NCI-H2107 treated with DMSO at 0.1 percent for 48 hours (cell line): ENCODE measurements at regions not wholly inside any gene's neighbourhood (a gene's known extent, or its start where the extent isn't known, plus 50 kb on each side); places are given as distances from the start of the nearest gene placed in this dataset.
"Not testable (repeated sequence)": the region's sequence is repeated elsewhere in the genome, so short reads cannot be mapped to it uniquely, and the experiment has no call there.

Source experiments
- DNase-seq: peaks from one replicate; lab custom pipeline; 2025; ENCODE audit not compliant: unreplicated experiment; lab: John Stamatoyannopoulos, UW

DNA sequence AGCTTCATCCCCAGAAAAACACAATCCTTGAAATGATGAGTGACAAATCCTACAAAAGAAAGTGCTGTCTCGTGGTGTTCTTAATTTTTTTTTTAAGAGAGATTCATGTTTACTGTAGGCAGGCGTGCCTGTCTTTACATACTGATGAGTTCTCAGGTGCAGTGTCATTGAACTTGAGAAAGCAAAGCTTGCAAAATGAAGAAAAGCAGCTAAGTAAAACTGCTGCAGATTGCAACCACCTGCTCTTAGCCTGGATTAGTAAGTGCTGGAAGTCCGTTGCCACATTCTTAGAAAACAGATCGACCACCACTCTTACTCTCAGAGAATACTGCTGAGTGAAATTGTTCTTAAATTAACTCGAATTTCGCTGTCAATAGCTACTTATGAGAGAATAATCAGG is 854.6 kb downstream of the TRIML1 start:
- DNase-seq, result no peak

DNA sequence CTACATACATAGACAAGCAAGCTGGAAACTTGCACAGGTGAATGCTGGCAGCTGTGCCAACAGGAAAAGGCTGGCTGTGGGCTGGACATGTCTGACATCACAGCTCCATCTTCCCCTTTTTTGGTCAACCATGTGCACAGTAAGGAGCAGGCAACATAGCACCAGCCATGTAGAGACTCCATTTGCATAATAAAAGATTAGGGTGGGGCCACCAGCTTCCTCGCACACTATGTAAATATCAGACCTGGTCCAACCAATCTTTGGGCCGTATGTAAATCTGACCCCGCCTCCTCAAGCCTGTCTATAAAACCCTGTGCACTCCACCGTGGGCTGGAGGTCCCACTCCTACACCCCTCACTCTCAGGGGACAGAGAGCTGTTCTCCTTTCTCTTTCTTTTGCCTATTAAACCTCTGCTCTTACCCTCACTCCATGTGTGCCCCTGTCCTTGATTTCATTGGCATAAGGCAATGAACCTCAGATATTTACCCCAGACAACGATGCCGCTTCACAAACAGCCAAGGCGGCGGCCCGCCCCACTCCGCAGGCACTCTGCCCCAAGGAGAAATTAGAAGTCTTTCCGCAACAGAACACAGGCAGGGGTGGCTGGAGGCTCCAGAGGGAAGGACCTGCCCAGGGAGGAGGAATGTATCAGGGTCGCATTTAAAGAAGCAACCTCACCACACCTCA is 862.2 kb downstream of the TRIML1 start:
- DNase-seq, result no peak

DNA sequence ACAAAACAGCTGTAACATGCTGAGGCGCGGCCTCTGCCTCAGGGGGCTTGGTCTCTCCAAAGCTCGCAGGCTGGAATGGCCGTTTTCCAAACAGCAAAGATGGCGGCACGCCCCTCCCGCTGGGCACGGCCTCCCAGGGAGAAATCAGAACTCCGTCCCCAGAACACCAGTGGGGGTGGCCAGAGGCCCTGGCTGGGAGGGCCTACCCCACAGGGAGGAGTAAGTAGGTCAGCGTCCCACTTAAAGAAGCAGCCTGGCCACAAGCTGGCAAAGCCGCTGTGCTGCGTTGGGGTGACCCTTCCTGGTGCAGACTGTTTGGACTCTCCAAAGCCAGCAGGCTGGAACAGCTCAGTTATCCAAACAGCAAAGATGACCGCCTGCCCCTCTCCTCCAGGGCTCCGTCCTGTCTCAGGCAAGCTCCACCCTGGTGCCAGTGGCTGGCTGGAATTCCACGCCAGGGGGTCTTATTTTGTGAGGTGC is 862.8 kb downstream of the TRIML1 start:
- DNase-seq, result no peak

DNA sequence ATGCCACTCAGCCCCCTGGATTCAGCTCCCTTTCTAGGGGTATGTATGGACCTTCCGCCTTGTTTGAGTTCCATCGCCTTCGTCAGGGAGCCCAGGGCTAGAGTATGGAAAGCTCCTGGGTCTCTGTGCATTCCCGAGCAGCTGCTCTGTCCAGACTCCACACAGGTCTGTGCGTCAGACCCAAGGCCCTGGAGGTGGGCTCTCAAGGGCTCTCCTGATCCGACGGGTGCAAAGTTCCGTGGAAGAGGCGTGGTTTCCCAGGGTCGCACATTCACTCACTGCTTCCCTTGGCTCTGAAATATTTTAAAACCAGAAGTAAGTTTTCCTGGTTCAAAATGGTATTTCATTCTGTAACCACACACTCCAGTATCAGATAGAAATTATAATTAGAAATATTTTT is 863.2 kb downstream of the TRIML1 start:
- DNase-seq, result no peak

DNA sequence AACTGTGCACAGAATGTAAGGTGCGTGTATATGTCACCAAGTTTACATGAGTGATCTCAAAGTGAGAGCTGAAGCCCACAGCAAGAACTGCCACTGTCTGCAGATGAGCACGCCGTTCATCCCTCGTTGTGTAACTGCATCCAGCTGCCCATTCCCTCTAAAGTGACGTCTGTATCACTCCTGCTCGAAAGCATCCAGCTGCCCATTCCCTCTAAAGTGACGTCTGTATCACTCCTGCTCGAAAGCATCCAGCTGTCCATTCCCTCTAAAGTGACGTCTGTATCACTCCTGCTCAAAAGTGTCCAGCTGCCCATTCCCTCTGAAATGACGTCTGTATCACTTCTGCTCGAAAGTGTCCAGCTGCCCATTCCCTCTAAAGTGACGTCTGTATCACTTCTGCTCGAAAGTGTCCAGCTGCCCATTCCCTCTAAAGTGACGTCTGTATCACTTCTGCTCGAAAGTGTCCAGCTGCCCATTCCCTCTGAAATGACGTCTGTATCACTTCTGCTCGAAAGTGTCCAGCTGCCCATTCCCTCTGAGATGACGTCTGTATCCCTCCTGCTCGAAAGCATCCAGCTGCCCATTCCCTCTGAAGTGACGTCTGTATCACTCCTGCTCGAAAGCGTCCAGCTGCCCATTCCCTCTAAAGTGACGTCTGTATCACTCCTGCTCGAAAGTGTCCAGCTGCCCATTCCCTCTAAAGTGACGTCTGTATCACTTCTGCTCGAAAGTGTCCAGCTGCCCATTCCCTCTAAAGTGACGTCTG is 871.4 kb downstream of the TRIML1 start:
- DNase-seq, result not testable (repeated sequence)

DNA sequence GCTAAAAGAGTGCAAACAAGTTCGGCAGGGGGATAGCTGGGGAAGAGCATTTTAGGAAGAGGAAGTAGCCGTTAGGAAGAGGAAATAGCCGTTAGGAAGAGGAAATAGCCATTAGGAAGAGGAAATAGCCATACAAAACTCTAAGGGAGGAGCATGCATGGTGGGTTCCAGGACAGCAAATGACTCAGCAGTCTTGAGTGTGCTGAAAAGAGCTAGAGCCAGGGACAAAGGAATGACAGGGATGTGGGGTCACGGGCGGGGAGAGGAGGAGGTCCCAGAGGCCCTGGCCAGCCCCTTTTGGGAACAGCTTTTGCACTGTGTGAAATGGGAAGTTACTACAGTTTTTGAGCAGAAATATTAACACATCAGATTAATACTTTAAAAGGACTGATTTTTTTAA is 882.6 kb downstream of the TRIML1 start:
- no peak for DNase-seq

DNA sequence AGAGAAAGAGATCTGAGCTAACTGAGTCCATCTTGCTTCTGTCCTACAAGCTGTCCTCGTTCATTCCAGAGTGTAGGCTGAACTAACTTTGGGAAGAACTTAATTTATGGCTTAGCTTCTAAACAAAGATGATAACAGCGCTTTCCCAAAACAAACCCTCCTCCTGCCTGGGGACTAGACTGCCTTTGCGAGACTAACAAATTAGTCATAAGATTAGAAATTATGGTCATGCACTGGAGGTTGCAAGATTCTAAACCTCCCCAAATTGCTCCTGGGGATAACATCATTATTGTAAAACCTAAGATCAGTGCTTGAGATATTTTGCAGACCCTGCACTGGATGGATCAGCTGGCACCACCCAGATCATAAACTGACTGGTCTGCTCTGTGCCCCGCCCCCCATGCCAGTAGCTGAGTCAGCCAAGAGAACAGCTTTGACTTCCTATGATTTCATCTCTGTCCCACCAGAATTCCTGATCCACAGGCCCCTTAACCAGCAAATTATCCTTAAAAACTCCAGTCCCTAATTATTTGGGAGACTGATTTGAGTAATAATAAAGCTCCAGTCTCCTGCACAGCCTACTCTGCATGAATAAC is 883.3 kb downstream of the TRIML1 start:
- no peak for DNase-seq

DNA sequence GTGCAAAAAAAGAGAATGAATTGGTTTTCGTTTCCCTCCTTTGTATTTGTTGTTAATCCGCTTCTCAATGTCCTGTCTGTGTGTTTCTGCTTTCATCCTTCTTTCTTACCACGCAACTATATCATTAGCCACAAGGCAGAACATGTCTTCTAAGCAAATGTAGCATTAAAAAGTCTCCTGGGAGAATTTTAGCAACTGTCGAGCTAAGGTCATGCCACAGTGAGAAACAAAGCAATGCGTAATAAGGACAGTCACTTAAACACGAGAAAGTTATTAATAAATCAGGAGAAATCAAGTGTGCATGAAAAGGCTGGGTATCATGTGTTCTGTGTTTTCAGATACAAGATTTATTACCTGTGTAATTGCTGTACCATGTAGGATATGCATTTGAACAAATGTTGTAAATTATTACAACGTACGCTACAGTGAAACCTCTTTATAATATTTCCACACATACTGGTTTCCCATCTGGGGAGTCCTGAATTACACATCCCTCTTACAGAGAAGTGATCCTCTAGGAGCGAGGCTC is 890.8 kb downstream of the TRIML1 start:
- DNase-seq, result peak; percentile 56

DNA sequence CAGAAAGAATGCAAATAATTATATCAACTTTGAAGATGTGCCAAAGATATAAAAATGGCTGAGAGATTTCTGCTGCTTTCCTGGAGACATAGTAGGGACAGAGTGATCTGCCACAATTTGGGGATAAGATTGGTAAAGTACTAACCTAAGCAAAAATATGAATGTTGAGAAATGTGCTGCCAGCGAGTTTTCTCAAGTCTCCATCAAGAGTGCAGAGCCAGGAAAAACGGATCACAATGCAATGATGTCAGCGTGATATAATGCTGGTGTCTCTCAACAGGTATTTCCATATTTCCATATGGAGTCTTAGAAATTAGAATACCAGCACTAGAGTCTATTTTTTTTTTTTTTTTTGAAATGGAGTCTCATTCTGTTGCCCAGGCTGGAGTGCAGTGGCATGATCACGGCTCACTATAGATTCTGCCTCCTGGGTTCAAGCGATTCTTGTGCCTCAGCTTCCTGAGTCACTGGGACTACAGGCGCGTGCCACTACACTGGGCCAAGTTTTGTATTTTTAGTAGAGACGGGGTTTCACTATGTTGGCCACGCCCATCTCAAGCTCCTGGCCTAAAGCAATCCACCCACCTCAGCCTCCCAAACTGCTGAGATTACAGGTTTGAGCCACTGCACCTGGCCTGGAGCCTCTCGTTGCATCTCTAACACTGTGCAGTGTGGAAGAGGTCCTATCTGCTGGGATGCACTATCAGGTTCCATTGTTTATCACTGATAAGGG is 893.5 kb downstream of the TRIML1 start:
- no peak for DNase-seq

DNA sequence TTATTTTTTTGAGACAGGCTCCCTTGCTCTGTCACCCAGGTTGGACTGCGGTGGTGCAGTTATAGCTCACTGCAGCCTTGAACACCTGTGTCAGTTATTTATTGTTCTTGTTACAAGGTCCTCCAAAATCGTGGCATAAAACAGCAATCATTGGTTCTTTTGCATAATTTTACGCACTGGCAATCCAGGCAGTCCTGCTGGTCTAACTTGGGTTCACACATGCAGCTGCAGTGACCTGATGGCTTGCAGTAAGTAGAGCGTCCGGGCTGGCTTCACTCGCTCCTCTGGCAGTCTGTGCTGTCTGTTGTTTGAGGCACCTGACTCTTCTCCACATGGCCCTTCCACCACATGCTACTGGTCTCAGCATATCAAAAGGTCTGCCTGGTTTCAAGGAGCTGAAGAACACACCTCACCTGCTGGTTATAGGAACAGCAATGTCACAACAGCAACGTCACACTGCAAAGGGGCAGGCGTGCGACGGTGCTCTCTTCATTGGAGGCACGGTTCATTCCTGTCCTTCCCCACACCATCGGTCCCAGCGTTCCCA is 894.6 kb downstream of the TRIML1 start:
- DNase-seq, result no peak

DNA sequence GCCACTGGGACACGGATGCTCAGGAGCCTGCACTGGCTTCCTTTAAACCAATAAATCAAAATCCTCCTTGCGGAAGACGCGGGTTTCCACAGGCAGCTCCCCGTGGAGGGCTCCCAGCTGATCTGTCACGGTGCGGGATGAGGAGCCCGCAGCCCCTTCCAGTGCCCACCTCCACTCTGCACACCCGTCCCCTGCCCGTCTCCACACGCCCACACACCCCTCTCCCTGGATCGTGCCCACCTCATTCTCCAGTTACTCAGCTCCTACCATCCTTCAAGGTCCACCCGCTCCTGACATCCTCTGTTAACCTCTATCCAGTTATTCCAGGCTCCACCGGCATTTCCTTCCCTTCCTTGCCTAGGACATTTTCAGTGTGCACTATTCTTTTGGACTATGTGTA is 895.9 kb downstream of the TRIML1 start:
- no peak for DNase-seq

DNA sequence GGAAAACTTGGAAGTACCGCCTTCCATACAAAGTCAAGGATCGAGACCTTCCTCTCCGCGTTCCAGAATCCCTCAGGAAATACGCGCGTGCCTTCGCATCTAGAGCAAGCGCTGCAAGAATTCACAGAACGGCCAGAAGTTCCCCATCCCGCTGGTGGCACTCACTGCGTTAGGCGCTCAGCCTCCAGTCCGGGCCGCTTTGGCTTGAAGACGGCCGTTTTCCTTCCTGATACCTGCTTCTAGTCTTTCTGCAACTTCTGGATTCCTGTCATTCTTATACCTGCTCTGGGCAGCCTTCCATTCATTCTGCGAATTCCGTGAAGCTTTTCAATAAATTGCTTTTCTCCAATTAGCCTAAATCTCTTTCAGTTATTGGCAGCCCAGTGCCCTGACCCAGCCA is 896.4 kb downstream of the TRIML1 start:
- DNase-seq, result no peak

DNA sequence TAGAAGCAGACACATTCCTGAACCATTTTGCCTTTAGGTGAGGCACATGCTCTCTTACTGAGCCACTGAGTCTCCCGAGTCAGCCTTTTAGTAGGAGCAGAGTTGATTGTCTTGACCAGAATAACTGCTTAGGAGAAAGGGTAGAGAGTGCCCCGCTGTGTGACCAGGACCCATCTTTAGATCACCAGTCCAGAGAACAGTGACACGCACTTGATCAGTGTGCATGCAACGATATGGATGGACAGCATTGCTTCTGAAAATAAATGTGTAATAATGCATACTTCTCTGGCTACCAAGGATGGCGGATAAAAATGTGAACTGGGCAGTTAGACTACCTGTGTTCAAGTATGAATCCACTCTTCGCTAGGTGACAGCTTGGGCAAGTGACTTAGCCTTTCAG is 897.7 kb downstream of the TRIML1 start:
- DNase-seq, result no peak

DNA sequence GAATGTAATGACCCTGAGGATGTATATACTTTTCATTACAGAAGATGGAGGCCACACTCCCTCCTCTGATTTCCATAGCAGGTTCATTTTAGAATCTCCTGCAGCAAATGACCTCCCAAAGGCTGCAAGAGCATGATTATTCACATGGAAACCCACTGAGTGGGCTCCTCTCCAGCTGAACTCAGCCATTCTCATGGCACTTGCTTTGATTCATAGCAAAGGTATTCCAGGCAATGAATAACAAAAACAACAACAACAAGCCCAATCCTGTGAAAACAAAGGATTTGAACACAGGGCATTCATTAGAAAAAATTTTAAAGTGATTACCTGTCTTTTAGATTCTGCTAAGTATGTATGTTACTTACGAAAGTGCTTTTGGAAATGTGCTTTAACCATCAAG is 894.0 kb upstream of the FRG1 start:
- DNase-seq, result no peak

DNA sequence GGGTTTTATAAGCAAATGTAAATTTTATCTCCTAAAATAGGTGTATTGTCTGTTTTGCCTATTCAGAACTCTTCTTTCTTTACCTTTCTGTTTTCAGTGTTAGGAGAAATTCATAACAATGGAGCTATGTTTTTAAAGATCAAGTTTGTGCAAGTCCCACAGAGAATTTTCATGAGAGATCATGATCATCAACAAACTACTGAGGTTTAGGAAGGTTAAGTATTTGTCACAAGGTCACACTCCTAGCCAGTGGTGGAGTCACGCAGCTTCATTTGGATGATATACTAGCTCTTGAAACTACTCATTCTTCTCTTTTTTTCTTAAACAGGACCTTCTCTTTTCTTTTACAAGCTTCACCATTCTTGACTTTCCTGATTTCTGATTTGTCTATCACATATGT is 892.6 kb upstream of the FRG1 start:
- DNase-seq, result no peak

DNA sequence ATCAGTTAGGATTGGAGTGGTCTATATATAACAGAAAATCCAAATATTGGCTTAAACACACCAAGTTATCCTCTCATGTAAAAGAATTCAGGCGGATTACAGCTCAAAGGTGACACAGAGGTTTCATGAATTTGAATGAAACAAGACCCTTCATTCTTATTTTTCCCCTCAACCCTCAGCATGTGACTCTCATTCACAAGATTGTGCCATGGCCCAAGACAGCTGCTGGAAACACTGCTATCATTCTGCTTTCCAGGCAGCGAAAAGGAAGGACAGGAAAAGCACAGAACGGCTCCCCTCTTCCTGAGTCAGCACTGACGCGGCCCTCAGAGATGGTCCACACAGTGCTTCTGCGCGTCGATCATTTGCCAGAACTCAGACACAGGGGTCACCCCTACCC is 891.0 kb upstream of the FRG1 start:
- DNase-seq, result no peak

DNA sequence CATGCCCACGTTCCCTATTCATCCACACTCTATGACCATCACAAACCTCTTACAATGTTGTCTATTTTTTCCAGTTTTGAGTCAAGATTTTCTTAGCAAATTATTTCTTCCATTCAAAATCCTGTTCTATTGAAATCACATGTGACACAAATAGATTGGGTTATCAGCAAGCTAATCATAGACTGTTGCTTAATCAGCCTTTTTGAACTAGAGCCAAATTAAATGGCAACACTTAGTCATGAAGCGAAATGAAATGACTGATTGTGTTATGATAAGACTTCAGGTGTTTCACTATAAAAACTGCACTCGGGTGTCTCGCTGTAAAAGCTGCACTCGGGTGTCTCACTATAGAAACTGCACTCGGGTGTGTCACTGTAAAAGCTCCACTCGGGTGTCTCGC is 890.0 kb upstream of the FRG1 start:
- DNase-seq, result no peak

DNA sequence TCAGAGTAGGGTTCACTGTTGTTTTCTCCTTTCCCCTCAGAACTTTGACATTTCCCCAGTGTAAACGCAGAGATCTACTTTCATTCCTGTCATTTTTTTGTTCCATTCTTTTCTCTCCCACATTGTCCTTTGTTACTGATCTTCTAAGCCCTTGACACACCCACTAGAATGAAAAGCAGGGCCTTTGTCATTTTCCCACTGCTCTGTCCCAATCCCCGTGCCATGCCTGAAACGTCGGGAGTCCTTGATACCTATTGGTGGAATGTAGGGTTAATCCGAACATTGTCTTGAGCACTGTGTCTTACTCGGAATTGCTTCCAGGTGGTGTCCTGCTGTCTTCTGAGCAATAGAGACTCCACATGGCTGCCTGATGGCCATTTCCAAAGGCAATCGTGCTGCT is 887.1 kb upstream of the FRG1 start:
- no peak for DNase-seq

DNA sequence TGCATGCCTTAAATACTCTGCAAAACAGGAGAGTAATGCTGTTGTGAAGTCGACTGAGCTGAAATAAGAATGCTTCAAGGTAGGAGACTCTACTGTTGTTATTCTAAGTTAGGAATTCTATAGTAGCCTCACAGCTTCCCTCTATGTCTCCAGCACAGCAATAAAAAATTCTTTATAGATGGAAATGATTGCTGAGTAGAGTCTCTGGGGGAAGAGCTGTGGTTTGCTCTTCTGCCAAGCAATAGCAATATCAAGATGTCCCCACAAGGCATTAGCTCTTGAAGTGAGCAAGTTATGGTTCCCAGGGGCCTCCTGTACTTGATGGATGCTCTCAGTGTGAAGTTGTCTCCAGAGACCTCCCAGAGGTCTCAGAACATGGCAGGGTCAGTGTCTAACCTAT is 880.6 kb upstream of the FRG1 start:
- DNase-seq, result no peak

DNA sequence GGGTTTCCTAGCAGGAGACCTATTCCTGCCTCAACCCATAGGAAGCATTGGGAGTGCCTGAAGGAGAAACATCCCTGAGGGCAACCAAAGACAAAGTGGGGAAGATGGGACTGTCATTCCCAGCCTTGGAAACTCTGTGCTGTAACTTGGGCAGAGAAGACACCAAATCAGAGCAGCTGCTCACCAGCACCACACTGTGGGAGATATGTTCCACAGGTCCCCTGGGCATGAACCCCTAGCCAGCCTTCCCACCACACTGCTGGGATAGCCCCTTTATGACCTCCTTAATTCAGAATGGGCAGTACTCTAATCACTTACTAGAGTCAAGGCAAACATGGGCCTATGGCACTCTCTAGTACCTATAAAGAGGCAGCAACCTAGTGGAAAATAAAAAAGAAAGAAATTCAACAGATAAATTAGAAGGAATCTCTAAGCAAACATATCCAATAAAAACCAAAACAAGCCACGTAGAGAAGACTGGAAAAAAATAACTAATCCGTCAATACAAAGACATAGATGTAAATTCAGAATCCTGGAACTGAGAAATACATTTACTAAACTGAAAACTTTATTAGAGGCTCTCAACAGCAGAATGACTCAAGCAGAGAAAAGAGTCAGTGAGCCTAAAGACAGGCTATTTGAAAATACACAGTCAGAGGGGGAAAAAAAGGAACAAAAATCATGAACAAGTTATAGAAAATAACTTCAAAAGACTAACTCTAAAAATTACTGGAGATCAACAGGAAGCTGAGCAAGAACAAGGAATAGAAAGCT is 878.4 kb upstream of the FRG1 start:
- no peak for DNase-seq
